SK-N-SH (cell line): ENCODE measurements at regions not wholly inside any gene's neighbourhood (a gene's known extent, or its start where the extent isn't known, plus 50 kb on each side); places are given as distances from the start of the nearest gene placed in this dataset.

Experiments used
- CTCF ChIA-PET: fragments of 300-600, 350-600 bp; formaldehyde crosslinking; extraction: SDS; loops from one replicate; lab custom pipeline; 2021; lab: Yijun Ruan, JAX
- POLR2A ChIA-PET: fragments of 350-600 bp; sonication (Branson Sonifier 250); formaldehyde crosslinking; extraction: SDS; loops from one replicate; lab custom pipeline; 2020; ENCODE audit warnings: antibody characterized with exemption, inconsistent platforms; lab: Yijun Ruan, JAX
- DNase-seq: peaks from one replicate; pipeline ENCODE4 v3.0.0; 2012
- H2AFZ ChIP-seq: fragments of 200-600 bp; sonication (generic); 2 replicates; pipeline ENCODE4 v1.8.1; 2016; ENCODE audit warnings: antibody characterized with exemption, mild to moderate bottlenecking, low read depth
- H3F3A ChIP-seq: fragments of 200-600 bp; sonication (generic); replicated peaks from 2 replicates; pipeline ENCODE3; 2016; ENCODE audit warnings: antibody characterized with exemption, mild to moderate bottlenecking; ENCODE audit not compliant: insufficient read depth
- H3K27ac ChIP-seq, 2 experiments: fragments of 200-500 bp in 1 of 2; fragments of 200-600 bp in 1 of 2; sonication (Bioruptor generic) in 1 of 2; sonication (generic), shearing (Covaris generic) in 1 of 2; 2 replicates each; pipeline versions ENCODE4 v1.5.1 to v1.6.1; 2014 to 2016; ENCODE audit warnings: low read depth in 2 of 2, inconsistent platforms in 1 of 2, low read length in 1 of 2, mild to moderate bottlenecking in 1 of 2, mixed read lengths in 1 of 2
- H3K27me3 ChIP-seq: fragments of 200-600 bp; sonication (generic), shearing (Covaris generic); 2 replicates; pipeline ENCODE4 v1.6.1; 2016; ENCODE audit warnings: mixed run types; ENCODE audit not compliant: insufficient read depth
- H3K36me3 ChIP-seq, 2 experiments: fragments of 200-500 bp in 1 of 2; fragments of 200-600 bp in 1 of 2; sonication (Bioruptor generic) in 1 of 2; sonication (generic) in 1 of 2; replicated peaks in 1 of 2; 2 replicates each; pipeline versions ENCODE3 to v1.5.1; 2014 to 2016; ENCODE audit warnings: low read length in 1 of 2, mild to moderate bottlenecking in 1 of 2; ENCODE audit not compliant: insufficient read depth in 2 of 2, control insufficient read depth in 1 of 2
- H3K4me1 ChIP-seq, 2 experiments: fragments of 200-500 bp in 1 of 2; fragments of 200-600 bp in 1 of 2; sonication (Bioruptor generic) in 1 of 2; sonication (generic), shearing (Covaris generic) in 1 of 2; 2 replicates each; pipeline versions ENCODE4 v1.5.1 to v1.6.1; 2014 to 2016; ENCODE audit warnings: low read depth in 1 of 2, low read length in 1 of 2, mixed run types in 1 of 2; ENCODE audit not compliant: insufficient read depth in 2 of 2, control insufficient read depth in 1 of 2
- H3K4me2 ChIP-seq: fragments of 200-600 bp; sonication (generic), shearing (Covaris generic); 2 replicates; pipeline ENCODE4 v1.6.1; 2017; ENCODE audit warnings: mixed run types
- H3K4me3 ChIP-seq, 2 experiments: fragments of 200-500 bp in 1 of 2; fragments of 200-600 bp in 1 of 2; sonication (Bioruptor generic) in 1 of 2; sonication (generic), shearing (Covaris generic) in 1 of 2; 2 replicates each; pipeline versions ENCODE4 v1.5.1 to v1.8.1; 2014 to 2016; ENCODE audit warnings: low read depth in 2 of 2, inconsistent platforms in 1 of 2, low read length in 1 of 2, mild to moderate bottlenecking in 1 of 2, mixed read lengths in 1 of 2, moderate library complexity in 1 of 2
- H3K79me2 ChIP-seq: fragments of 200-600 bp; sonication (generic); 2 replicates; pipeline ENCODE4 v1.8.1; 2017; ENCODE audit warnings: mild to moderate bottlenecking; ENCODE audit not compliant: insufficient read depth
- H3K9ac ChIP-seq: fragments of 200-600 bp; sonication (generic); 2 replicates; pipeline ENCODE4 v1.6.1; 2017; ENCODE audit warnings: mixed run types
- H3K9me2 ChIP-seq: fragments of 200-600 bp; sonication (generic); 2 replicates; pipeline ENCODE4 v1.6.1; 2017; ENCODE audit warnings: mixed run types
- H3K9me3 ChIP-seq: fragments of 200-600 bp; sonication (generic); 2 replicates; pipeline ENCODE4 v1.6.1; 2017; ENCODE audit warnings: mixed run types, mild to moderate bottlenecking, moderate library complexity
- H4K20me1 ChIP-seq: fragments of 200-600 bp; sonication (generic); 2 replicates; pipeline ENCODE4 v1.6.1; 2017; ENCODE audit warnings: mild to moderate bottlenecking, mixed run types; ENCODE audit not compliant: insufficient read depth
- ELF1 ChIP-seq: IDR thresholded peaks from 2 replicates; pipeline ENCODE4 v1.4.0; 2012
- EZH2phosphoT487 ChIP-seq: fragments of 200-600 bp; sonication (generic); IDR thresholded peaks from 2 replicates; pipeline ENCODE4 v1.6.1; 2017; ENCODE audit warnings: low read depth, mixed run types, mild to moderate bottlenecking, antibody characterized with exemption, moderate library complexity, borderline replicate concordance
- FOSL2 ChIP-seq: IDR thresholded peaks from 2 replicates; pipeline ENCODE4 v1.4.0; 2012; ENCODE audit warnings: low read depth, mild to moderate bottlenecking, moderate library complexity, borderline replicate concordance
- FOXJ3 ChIP-seq: sonication (generic); formaldehyde crosslinking; IDR thresholded peaks from 2 replicates; pipeline ENCODE4 v1.5.1; 2020; ENCODE audit warnings: mild to moderate bottlenecking, missing genetic modification reagents
- GATA2 ChIP-seq: sonication (generic); formaldehyde crosslinking; IDR thresholded peaks from 2 replicates; pipeline ENCODE4 v1.5.0; 2020; ENCODE audit warnings: mild to moderate bottlenecking, missing genetic modification reagents
- JUND ChIP-seq: IDR thresholded peaks from 2 replicates; pipeline ENCODE4 v1.4.0; 2012
- MAX ChIP-seq: IDR thresholded peaks from 2 replicates; pipeline ENCODE4 v1.4.0; 2012; ENCODE audit warnings: low read depth
- NRF1 ChIP-seq: IDR thresholded peaks from 2 replicates; pipeline ENCODE4 v1.6.1; 2012; ENCODE audit warnings: low read depth, mild to moderate bottlenecking, low read length
- POLR2AphosphoS5 ChIP-seq: IDR thresholded peaks from 2 replicates; pipeline ENCODE4 v1.6.1; 2012; ENCODE audit warnings: low read depth, low read length
- REST ChIP-seq: IDR thresholded peaks from 2 replicates; pipeline ENCODE4 v1.6.1; 2012; ENCODE audit warnings: mild to moderate bottlenecking, low read depth, low read length, moderate library complexity
- RFX5 ChIP-seq: IDR thresholded peaks from 2 replicates; pipeline ENCODE4 v1.6.1; 2012; ENCODE audit warnings: mild to moderate bottlenecking, improper control_type of control experiment, low read length
- RXRA ChIP-seq: IDR thresholded peaks from 2 replicates; pipeline ENCODE4 v1.4.0; 2012; ENCODE audit warnings: low read depth, mild to moderate bottlenecking, borderline replicate concordance
- SIN3A ChIP-seq: IDR thresholded peaks from 2 replicates; pipeline ENCODE4 v1.6.1; 2012; ENCODE audit warnings: low read depth, mild to moderate bottlenecking, low read length, moderate library complexity, borderline replicate concordance
- SMC3 ChIP-seq: IDR thresholded peaks from 2 replicates; pipeline ENCODE4 v1.6.1; 2012; ENCODE audit warnings: low read depth, low read length, improper control_type of control experiment
- TCF12 ChIP-seq: IDR thresholded peaks from 2 replicates; pipeline ENCODE4 v1.4.0; 2012
- YY1 ChIP-seq: IDR thresholded peaks from 2 replicates; pipeline ENCODE4 v1.4.0; 2012; ENCODE audit warnings: low read depth, mild to moderate bottlenecking
- WGBS: methylation state at CpG from one replicate; pipeline ENCODE4 v1.1.6; 2017; ENCODE audit warnings: low lambda C conversion rate; 5-methylcytosine and 5-hydroxymethylcytosine counted together

- POLR2A ChIA-PET: no interaction called here
- Histone ChIP-seq H3K27me3 (no peaks in the 10 kb centered on the region), H3K9me2 (no peaks in the 10 kb centered on the region), H3F3A (peaks cover 15% of the 10 kb centered on the region), H2AFZ (no peak overlapping the region), H3K27ac (peak overlapping the region; percentile 17 to 65; a peak in 3 of 4 replicates), H3K4me1 (peaks cover 27 to 42% of the 10 kb centered on the region in 2 experiments; a peak in 3 of 4 replicates), H3K36me3 (no peaks in the 10 kb centered on the region), H3K4me3 (no peak overlapping the region), H3K4me2 (no peak overlapping the region), H3K9me3 (no peaks in the 10 kb centered on the region), H4K20me1 (no peaks in the 10 kb centered on the region), H3K79me2 (peaks cover 12% of the 10 kb centered on the region), H3K9ac (no peak overlapping the region)
- no peak for TF ChIP-seq MAX
- no peak for TF ChIP-seq TCF12
- no peak for TF ChIP-seq POLR2AphosphoS5
- TF ChIP-seq FOXJ3 (CRISPR knock-in tag): no peak
- no peak for TF ChIP-seq JUND
- TF ChIP-seq GATA2 (CRISPR knock-in tag): no peak
- no peak for TF ChIP-seq NRF1
- no peak for TF ChIP-seq YY1
- no peak for TF ChIP-seq RFX5
- no peak for TF ChIP-seq REST
- no peak for TF ChIP-seq ELF1
- no peak for TF ChIP-seq EZH2phosphoT487
- no peak for TF ChIP-seq SIN3A
- no peak for TF ChIP-seq RXRA
- no peak for TF ChIP-seq SMC3
- no peak for TF ChIP-seq FOSL2
- DNase-seq: no peak
- 84% methylated on average over 8 of the region's 8 CpGs for WGBS
- CTCF ChIA-PET: interaction anchor here (1.0 to 1.5 kb wide), 2 partner anchors 16 to 18 kb away, joined by 3 to 4 read pairs; no protein-coding TSS in a partner anchor
Observed at GRCh38 chr3:42031808-42032480, 59.2 kb upstream of the TRAK1 start.
